ENCODE measurements at regions not wholly inside any gene's neighbourhood (a gene's known extent, or its start where the extent isn't known, plus 50 kb on each side); places are given as distances from the start of the nearest gene placed in this dataset.
"Not testable (repeated sequence)": the region's sequence is repeated elsewhere in the genome, so short reads cannot be mapped to it uniquely, and the experiment has no call there.

GRCh38 chr20:60096166-60096565, 137.9 kb downstream of the CDH26 start:
- intact Hi-C loops (cut with micrococcal nuclease) = no loop called here

- intact Hi-C loops (cut with micrococcal nuclease) = no loop called here
Observed at GRCh38 chr20:60097285-60097684, 139.1 kb downstream of the CDH26 start.

- intact Hi-C loops (cut with micrococcal nuclease) = no loop called here
Observed at GRCh38 chr20:60100780-60101179, 142.6 kb downstream of the CDH26 start.

- intact Hi-C loops (cut with micrococcal nuclease) = no loop called here
Observed at GRCh38 chr20:60101201-60101890, 143.1 kb downstream of the CDH26 start.

GRCh38 chr20:60101891-60102281, 143.7 kb downstream of the CDH26 start:
- intact Hi-C loops (cut with micrococcal nuclease) = no loop called here

- intact Hi-C loops (cut with micrococcal nuclease) = no loop called here
Observed at GRCh38 chr20:60102665-60103210, 144.5 kb downstream of the CDH26 start.

- intact Hi-C loops (cut with micrococcal nuclease) = no loop called here
Observed at GRCh38 chr20:60104993-60105803, 147.0 kb downstream of the CDH26 start.

- intact Hi-C loops (cut with micrococcal nuclease) = not testable (repeated sequence)
Observed at GRCh38 chr20:60106186-60106585, 148.0 kb downstream of the CDH26 start.

GRCh38 chr20:60107621-60108390, 149.6 kb downstream of the CDH26 start:
- intact Hi-C loops (cut with micrococcal nuclease) = no loop called here

- intact Hi-C loops (cut with micrococcal nuclease) = no loop called here
Observed at GRCh38 chr20:60108397-60108796, 150.2 kb downstream of the CDH26 start.

GRCh38 chr20:60113024-60113724, 155.0 kb downstream of the CDH26 start:
- intact Hi-C loops (cut with micrococcal nuclease) = no loop called here

- intact Hi-C loops (cut with micrococcal nuclease) = no loop called here
Observed at GRCh38 chr20:60113771-60114170, 155.5 kb downstream of the CDH26 start.

GRCh38 chr20:60115451-60115850, 157.2 kb downstream of the CDH26 start:
- intact Hi-C loops (cut with micrococcal nuclease) = no loop called here

- intact Hi-C loops (cut with micrococcal nuclease) = no loop called here
Observed at GRCh38 chr20:60116128-60116909, 158.1 kb downstream of the CDH26 start.

GRCh38 chr20:60117065-60117464, 158.8 kb downstream of the CDH26 start:
- intact Hi-C loops (cut with micrococcal nuclease) = no loop called here

GRCh38 chr20:60121903-60122302, 163.7 kb downstream of the CDH26 start:
- intact Hi-C loops (cut with micrococcal nuclease) = no loop called here

GRCh38 chr20:60122671-60123070, 164.4 kb downstream of the CDH26 start:
- intact Hi-C loops (cut with micrococcal nuclease) = no loop called here

GRCh38 chr20:60123096-60123495, 164.9 kb downstream of the CDH26 start:
- intact Hi-C loops (cut with micrococcal nuclease) = no loop called here

- intact Hi-C loops (cut with micrococcal nuclease) = no loop called here
Observed at GRCh38 chr20:60123652-60124051, 165.4 kb downstream of the CDH26 start.

GRCh38 chr20:60124776-60125381, 166.7 kb downstream of the CDH26 start:
- intact Hi-C loops (cut with micrococcal nuclease) = no loop called here
